ENCODE measurements at regions not wholly inside any gene's neighbourhood (a gene's known extent, or its start where the extent isn't known, plus 50 kb on each side); places are given as distances from the start of the nearest gene placed in this dataset.
"Not testable (repeated sequence)": the region's sequence is repeated elsewhere in the genome, so short reads cannot be mapped to it uniquely, and the experiment has no call there.

- H3K36me3 Mint-ChIP-seq (ENCODE audit: insufficient read depth): no peaks in the 10 kb centered on the region
- H3K4me1 Mint-ChIP-seq: no peaks in the 10 kb centered on the region
- no peaks in the 10 kb centered on the region for H3K9me3 Mint-ChIP-seq
- ATAC-seq (replicated peaks; ENCODE audit: extremely low read depth, poor library complexity, severe bottlenecking): no peak
- DNase-seq (ENCODE audit: low spot score in 2 of 2): no peak
- no peak overlapping the region for H3K4me3 Mint-ChIP-seq
- peaks cover 63% of the 10 kb centered on the region for H3K27me3 Mint-ChIP-seq
- H3K27ac Mint-ChIP-seq (ENCODE audit: low read depth): no peak overlapping the region
Observed at GRCh38 chr18:76619261-76619620, 124.2 kb upstream of the ZNF516 start.

- Mint-ChIP-seq H3K27ac (ENCODE audit: low read depth) (no peak overlapping the region), H3K4me3 (no peak overlapping the region), H3K36me3 (ENCODE audit: insufficient read depth) (no peaks in the 10 kb centered on the region), H3K27me3 (peaks cover 59% of the 10 kb centered on the region), H3K9me3 (no peaks in the 10 kb centered on the region), H3K4me1 (no peaks in the 10 kb centered on the region)
- DNase-seq (ENCODE audit: low spot score in 2 of 2) (no peak), ATAC-seq (replicated peaks; ENCODE audit: extremely low read depth, poor library complexity, severe bottlenecking) (no peak)
Observed at GRCh38 chr18:76618721-76619120, 123.7 kb upstream of the ZNF516 start.

- H3K4me1 Mint-ChIP-seq: no peaks in the 10 kb centered on the region
- peaks cover 47% of the 10 kb centered on the region for H3K27me3 Mint-ChIP-seq
- peaks cover 2% of the 10 kb centered on the region for H3K9me3 Mint-ChIP-seq
- no peak overlapping the region for H3K27ac Mint-ChIP-seq (ENCODE audit: low read depth)
- DNase-seq (ENCODE audit: low spot score in 2 of 2): no peak
- H3K4me3 Mint-ChIP-seq: no peak overlapping the region
- no peaks in the 10 kb centered on the region for H3K36me3 Mint-ChIP-seq (ENCODE audit: insufficient read depth)
- ATAC-seq (replicated peaks; ENCODE audit: extremely low read depth, poor library complexity, severe bottlenecking): no peak
Observed at GRCh38 chr18:76616373-76616772, 121.3 kb upstream of the ZNF516 start.

GRCh38 chr18:76615065-76615733, 120.2 kb upstream of the ZNF516 start:
- peaks cover 6% of the 10 kb centered on the region for H3K9me3 Mint-ChIP-seq
- H3K36me3 Mint-ChIP-seq (ENCODE audit: insufficient read depth): no peaks in the 10 kb centered on the region
- no peak overlapping the region for H3K4me3 Mint-ChIP-seq
- DNase-seq (ENCODE audit: low spot score in 2 of 2) (no peak), ATAC-seq (replicated peaks; ENCODE audit: extremely low read depth, poor library complexity, severe bottlenecking) (no peak)
- H3K27me3 Mint-ChIP-seq: peaks cover 35% of the 10 kb centered on the region
- no peaks in the 10 kb centered on the region for H3K4me1 Mint-ChIP-seq
- H3K27ac Mint-ChIP-seq (ENCODE audit: low read depth): no peak overlapping the region

- H3K4me3 Mint-ChIP-seq: no peak overlapping the region
- DNase-seq (ENCODE audit: low spot score in 2 of 2) (no peak), ATAC-seq (replicated peaks; ENCODE audit: extremely low read depth, poor library complexity, severe bottlenecking) (no peak)
- H3K4me1 Mint-ChIP-seq: no peaks in the 10 kb centered on the region
- H3K27ac Mint-ChIP-seq (ENCODE audit: low read depth): no peak overlapping the region
- peaks cover 22% of the 10 kb centered on the region for H3K27me3 Mint-ChIP-seq
- H3K36me3 Mint-ChIP-seq (ENCODE audit: insufficient read depth): no peaks in the 10 kb centered on the region
- peaks cover 6% of the 10 kb centered on the region for H3K9me3 Mint-ChIP-seq
Observed at GRCh38 chr18:76613755-76614120, 118.7 kb upstream of the ZNF516 start.

GRCh38 chr18:76613053-76613754, 118.2 kb upstream of the ZNF516 start:
- DNase-seq (ENCODE audit: low spot score in 2 of 2) (no peak), ATAC-seq (replicated peaks; ENCODE audit: extremely low read depth, poor library complexity, severe bottlenecking) (no peak)
- Mint-ChIP-seq H3K36me3 (ENCODE audit: insufficient read depth) (no peaks in the 10 kb centered on the region), H3K27me3 (peaks cover 16% of the 10 kb centered on the region), H3K4me3 (no peak overlapping the region), H3K9me3 (peaks cover 6% of the 10 kb centered on the region), H3K27ac (ENCODE audit: low read depth) (no peak overlapping the region), H3K4me1 (no peaks in the 10 kb centered on the region)

GRCh38 chr18:76611750-76612045, 116.7 kb upstream of the ZNF516 start:
- H3K36me3 Mint-ChIP-seq (ENCODE audit: insufficient read depth); H3K4me1 Mint-ChIP-seq; H3K27ac Mint-ChIP-seq (ENCODE audit: low read depth); ATAC-seq (replicated peaks; ENCODE audit: extremely low read depth, poor library complexity, severe bottlenecking); H3K9me3 Mint-ChIP-seq; H3K4me3 Mint-ChIP-seq; H3K27me3 Mint-ChIP-seq; DNase-seq (ENCODE audit: low spot score in 2 of 2): not testable (repeated sequence)

GRCh38 chr18:76610933-76611749, 116.1 kb upstream of the ZNF516 start:
- Mint-ChIP-seq H3K27ac (ENCODE audit: low read depth) (no peak overlapping the region), H3K4me3 (no peak overlapping the region), H3K9me3 (peaks cover 6% of the 10 kb centered on the region), H3K36me3 (ENCODE audit: insufficient read depth) (no peaks in the 10 kb centered on the region), H3K27me3 (peaks cover 6% of the 10 kb centered on the region), H3K4me1 (no peaks in the 10 kb centered on the region)
- no peak for ATAC-seq (replicated peaks; ENCODE audit: extremely low read depth, poor library complexity, severe bottlenecking)
- no peak for DNase-seq (ENCODE audit: low spot score in 2 of 2)

GRCh38 chr18:76610012-76610411, 115.0 kb upstream of the ZNF516 start:
- peaks cover 6% of the 10 kb centered on the region for H3K9me3 Mint-ChIP-seq
- no peak overlapping the region for H3K27ac Mint-ChIP-seq (ENCODE audit: low read depth)
- H3K4me3 Mint-ChIP-seq: no peak overlapping the region
- ATAC-seq (replicated peaks; ENCODE audit: extremely low read depth, poor library complexity, severe bottlenecking): no peak
- no peaks in the 10 kb centered on the region for H3K36me3 Mint-ChIP-seq (ENCODE audit: insufficient read depth)
- H3K4me1 Mint-ChIP-seq: no peaks in the 10 kb centered on the region
- peaks cover 6% of the 10 kb centered on the region for H3K27me3 Mint-ChIP-seq
- no peak for DNase-seq (ENCODE audit: low spot score in 2 of 2)

- Mint-ChIP-seq H3K36me3 (ENCODE audit: insufficient read depth) (no peaks in the 10 kb centered on the region), H3K4me3 (no peak overlapping the region), H3K9me3 (no peaks in the 10 kb centered on the region), H3K27ac (ENCODE audit: low read depth) (no peak overlapping the region), H3K27me3 (no peaks in the 10 kb centered on the region), H3K4me1 (no peaks in the 10 kb centered on the region)
- DNase-seq (ENCODE audit: low spot score in 2 of 2) (no peak), ATAC-seq (replicated peaks; ENCODE audit: extremely low read depth, poor library complexity, severe bottlenecking) (no peak)
Observed at GRCh38 chr18:76605341-76605929, 110.4 kb upstream of the ZNF516 start.

- Mint-ChIP-seq H3K27me3 (no peaks in the 10 kb centered on the region), H3K36me3 (ENCODE audit: insufficient read depth) (no peaks in the 10 kb centered on the region), H3K9me3 (no peaks in the 10 kb centered on the region), H3K27ac (ENCODE audit: low read depth) (no peak overlapping the region), H3K4me1 (no peaks in the 10 kb centered on the region), H3K4me3 (no peak overlapping the region)
- ATAC-seq (replicated peaks; ENCODE audit: extremely low read depth, poor library complexity, severe bottlenecking) (no peak), DNase-seq (ENCODE audit: low spot score in 2 of 2) (no peak)
Observed at GRCh38 chr18:76604935-76605240, 109.8 kb upstream of the ZNF516 start.

GRCh38 chr18:76604108-76604934, 109.3 kb upstream of the ZNF516 start:
- Mint-ChIP-seq H3K27ac (ENCODE audit: low read depth) (no peak overlapping the region), H3K9me3 (no peaks in the 10 kb centered on the region), H3K4me3 (no peak overlapping the region), H3K27me3 (no peaks in the 10 kb centered on the region), H3K36me3 (ENCODE audit: insufficient read depth) (no peaks in the 10 kb centered on the region), H3K4me1 (no peaks in the 10 kb centered on the region)
- no peak for DNase-seq (ENCODE audit: low spot score in 2 of 2)
- no peak for ATAC-seq (replicated peaks; ENCODE audit: extremely low read depth, poor library complexity, severe bottlenecking)

All from central memory CD8-positive, alpha-beta T cell (primary cell).